ENCODE measurements at regions not wholly inside any gene's neighbourhood (a gene's known extent, or its start where the extent isn't known, plus 50 kb on each side); places are given as distances from the start of the nearest gene placed in this dataset.

DNA sequence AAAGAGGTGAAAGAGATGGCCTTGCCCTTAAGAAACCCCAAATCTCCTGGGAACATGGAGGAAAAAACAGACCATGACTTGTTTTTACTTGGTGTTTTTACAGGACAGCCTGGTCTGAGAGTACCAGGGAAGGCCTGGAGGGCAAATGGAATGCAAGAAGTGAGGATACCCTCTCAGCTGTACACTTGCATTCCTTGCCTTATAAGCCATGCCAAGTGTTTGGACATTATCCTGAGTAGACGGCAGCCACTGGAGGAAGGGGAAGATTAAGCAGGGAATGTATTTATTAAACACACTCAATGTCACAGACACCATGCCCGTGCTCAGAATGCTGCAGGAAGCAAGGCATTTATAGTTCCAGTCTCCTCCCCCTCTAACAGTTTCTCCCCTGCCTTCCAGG lies 581.4 kb downstream of the CDK5RAP2 start:
- Histone ChIP-seq H3K9me3 (ENCODE audit: control insufficient read depth in 2 of 2, insufficient read depth in 1 of 2, low read length in 1 of 2) (no peaks in the 10 kb centered on the region), H3K27ac (ENCODE audit: low read depth in 1 of 2, low read length in 1 of 2) (no peak overlapping the region), H3K4me3 (ENCODE audit: low read length in 2 of 2) (no peak overlapping the region), H3K27me3 (ENCODE audit: control insufficient read depth in 2 of 2, insufficient read depth in 1 of 2, low read length in 1 of 2) (no peaks in the 10 kb centered on the region), H3K36me3 (ENCODE audit: control insufficient read depth in 2 of 2, insufficient read depth in 2 of 2, low read length in 1 of 2) (no peaks in the 10 kb centered on the region), H3K4me1 (ENCODE audit: control insufficient read depth in 2 of 2, insufficient read depth in 2 of 2, low read length in 2 of 2) (no peaks in the 10 kb centered on the region)
- DNase-seq (ENCODE audit: low read depth in 6 of 9, low spot score in 9 of 9) = no peak
- 65% methylated on average over 2 of the region's 2 CpGs for WGBS

DNA sequence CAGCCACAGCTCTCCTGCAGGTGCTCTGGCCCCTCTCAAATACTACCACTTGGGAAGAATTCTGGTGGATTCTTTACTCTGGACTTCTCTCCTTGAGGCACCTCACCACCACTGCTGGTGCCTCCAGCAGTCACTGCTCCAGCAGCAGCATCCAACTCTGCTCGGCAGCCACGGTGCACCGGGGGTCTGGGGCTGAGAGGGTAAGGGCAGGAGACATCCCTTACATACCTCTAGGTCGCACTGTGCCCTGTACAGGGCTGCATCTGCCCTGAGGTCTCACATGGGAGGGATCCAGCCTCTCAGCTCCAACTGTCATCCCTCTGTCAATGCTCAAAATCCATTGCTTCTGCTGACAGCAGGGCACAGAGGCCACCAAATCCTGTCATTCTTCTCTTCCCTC lies 588.2 kb downstream of the CDK5RAP2 start:
- WGBS = 79% methylated on average over 4 of the region's 4 CpGs
- no peak overlapping the region for H3K27ac ChIP-seq (ENCODE audit: low read depth in 1 of 2, low read length in 1 of 2)
- no peak overlapping the region for H3K4me3 ChIP-seq (ENCODE audit: low read length in 2 of 2)
- no peaks in the 10 kb centered on the region for H3K27me3 ChIP-seq (ENCODE audit: control insufficient read depth in 2 of 2, insufficient read depth in 1 of 2, low read length in 1 of 2)
- H3K9me3 ChIP-seq (ENCODE audit: control insufficient read depth in 2 of 2, insufficient read depth in 1 of 2, low read length in 1 of 2) = peaks cover 0 to 1% of the 10 kb centered on the region in 2 donors
- no peaks in the 10 kb centered on the region for H3K36me3 ChIP-seq (ENCODE audit: control insufficient read depth in 2 of 2, insufficient read depth in 2 of 2, low read length in 1 of 2)
- no peak for DNase-seq (ENCODE audit: low read depth in 6 of 9, low spot score in 9 of 9)
- no peaks in the 10 kb centered on the region for H3K4me1 ChIP-seq (ENCODE audit: control insufficient read depth in 2 of 2, insufficient read depth in 2 of 2, low read length in 2 of 2)

DNA sequence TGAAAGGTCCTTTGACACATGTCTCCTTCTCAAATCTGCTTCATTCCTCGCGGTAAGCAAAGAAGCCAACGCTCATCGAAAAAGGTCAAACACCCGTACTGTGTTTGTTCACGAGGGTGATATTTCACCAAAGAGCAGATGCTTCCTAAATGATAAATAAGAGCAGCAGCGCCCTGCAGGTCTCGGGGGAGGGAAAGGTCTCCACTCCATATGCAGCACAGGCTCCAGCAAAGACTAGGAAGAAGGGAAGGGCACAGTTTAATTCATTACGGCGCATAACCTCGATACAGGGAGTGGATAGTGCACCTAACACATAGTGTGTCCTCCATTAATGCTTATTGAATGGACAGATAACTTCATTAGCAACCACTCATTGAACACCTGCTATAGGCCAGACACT lies 593.3 kb downstream of the CDK5RAP2 start:
- DNase-seq (ENCODE audit: low read depth in 6 of 9, low spot score in 9 of 9) = no peak
- Histone ChIP-seq H3K36me3 (ENCODE audit: control insufficient read depth in 2 of 2, insufficient read depth in 2 of 2, low read length in 1 of 2) (no peaks in the 10 kb centered on the region), H3K27me3 (ENCODE audit: control insufficient read depth in 2 of 2, insufficient read depth in 1 of 2, low read length in 1 of 2) (no peaks in the 10 kb centered on the region), H3K27ac (ENCODE audit: low read depth in 1 of 2, low read length in 1 of 2) (no peak overlapping the region), H3K4me3 (ENCODE audit: low read length in 2 of 2) (no peak overlapping the region), H3K9me3 (ENCODE audit: control insufficient read depth in 2 of 2, insufficient read depth in 1 of 2, low read length in 1 of 2) (no peaks in the 10 kb centered on the region), H3K4me1 (ENCODE audit: control insufficient read depth in 2 of 2, insufficient read depth in 2 of 2, low read length in 2 of 2) (no peaks in the 10 kb centered on the region)
- WGBS = 92% methylated on average over 11 of the region's 11 CpGs

DNA sequence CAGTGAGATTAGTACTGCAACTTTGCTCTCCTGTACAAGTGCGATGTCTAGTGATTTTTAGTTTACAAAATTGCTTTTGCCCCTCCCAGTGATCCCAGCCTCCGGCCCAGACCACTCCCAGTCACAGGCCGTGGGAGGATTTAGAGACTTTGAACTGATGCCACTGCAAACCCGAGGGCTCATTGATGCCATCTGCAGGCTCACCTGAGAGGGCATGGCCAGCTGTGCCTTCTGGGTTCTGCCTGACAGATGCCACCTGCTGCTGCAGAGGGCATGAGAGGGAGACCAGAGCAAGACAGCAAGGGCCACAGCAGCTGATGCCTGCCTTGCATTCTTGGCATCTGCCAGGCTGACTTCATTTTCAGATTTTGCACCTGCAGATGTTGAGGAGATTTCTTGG lies 593.8 kb downstream of the CDK5RAP2 start:
- H3K4me3 ChIP-seq (ENCODE audit: low read length in 2 of 2) = no peak overlapping the region
- H3K4me1 ChIP-seq (ENCODE audit: control insufficient read depth in 2 of 2, insufficient read depth in 2 of 2, low read length in 2 of 2) = no peaks in the 10 kb centered on the region
- DNase-seq (ENCODE audit: low read depth in 6 of 9, low spot score in 9 of 9) = no peak
- no peaks in the 10 kb centered on the region for H3K27me3 ChIP-seq (ENCODE audit: control insufficient read depth in 2 of 2, insufficient read depth in 1 of 2, low read length in 1 of 2)
- H3K27ac ChIP-seq (ENCODE audit: low read depth in 1 of 2, low read length in 1 of 2) = no peak overlapping the region
- no peaks in the 10 kb centered on the region for H3K9me3 ChIP-seq (ENCODE audit: control insufficient read depth in 2 of 2, insufficient read depth in 1 of 2, low read length in 1 of 2)
- WGBS = 67% methylated on average over 4 of the region's 4 CpGs
- no peaks in the 10 kb centered on the region for H3K36me3 ChIP-seq (ENCODE audit: control insufficient read depth in 2 of 2, insufficient read depth in 2 of 2, low read length in 1 of 2)

DNA sequence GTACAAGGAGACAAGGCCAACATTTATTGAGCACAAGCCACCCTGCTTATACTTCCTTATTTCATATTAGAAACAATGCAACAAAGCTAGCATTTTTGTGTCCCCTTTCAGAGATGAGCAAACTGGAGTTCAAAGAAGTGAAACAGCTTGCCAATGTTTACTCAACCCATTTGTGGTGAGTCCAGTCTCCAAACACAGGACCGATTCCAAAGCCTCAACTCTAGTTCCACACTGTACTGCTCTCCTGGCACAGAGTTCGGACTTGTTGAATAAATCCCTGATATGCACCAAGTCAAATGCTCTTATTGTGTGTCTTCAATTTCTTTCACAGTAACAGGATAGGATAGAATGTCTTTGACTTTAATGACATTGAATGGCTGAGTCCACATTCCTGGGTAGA lies 604.8 kb upstream of the BRINP1 start:
- no peak for DNase-seq (ENCODE audit: low read depth in 6 of 9, low spot score in 9 of 9)
- H3K4me3 ChIP-seq (ENCODE audit: low read length in 2 of 2) = no peak overlapping the region
- H3K27ac ChIP-seq (ENCODE audit: low read depth in 1 of 2, low read length in 1 of 2) = no peak overlapping the region
- no peaks in the 10 kb centered on the region for H3K27me3 ChIP-seq (ENCODE audit: control insufficient read depth in 2 of 2, insufficient read depth in 1 of 2, low read length in 1 of 2)
- no peaks in the 10 kb centered on the region for H3K4me1 ChIP-seq (ENCODE audit: control insufficient read depth in 2 of 2, insufficient read depth in 2 of 2, low read length in 2 of 2)
- H3K9me3 ChIP-seq (ENCODE audit: control insufficient read depth in 2 of 2, insufficient read depth in 1 of 2, low read length in 1 of 2) = no peaks in the 10 kb centered on the region
- 92% methylated on average over 2 of the region's 2 CpGs for WGBS
- no peaks in the 10 kb centered on the region for H3K36me3 ChIP-seq (ENCODE audit: control insufficient read depth in 2 of 2, insufficient read depth in 2 of 2, low read length in 1 of 2)

DNA sequence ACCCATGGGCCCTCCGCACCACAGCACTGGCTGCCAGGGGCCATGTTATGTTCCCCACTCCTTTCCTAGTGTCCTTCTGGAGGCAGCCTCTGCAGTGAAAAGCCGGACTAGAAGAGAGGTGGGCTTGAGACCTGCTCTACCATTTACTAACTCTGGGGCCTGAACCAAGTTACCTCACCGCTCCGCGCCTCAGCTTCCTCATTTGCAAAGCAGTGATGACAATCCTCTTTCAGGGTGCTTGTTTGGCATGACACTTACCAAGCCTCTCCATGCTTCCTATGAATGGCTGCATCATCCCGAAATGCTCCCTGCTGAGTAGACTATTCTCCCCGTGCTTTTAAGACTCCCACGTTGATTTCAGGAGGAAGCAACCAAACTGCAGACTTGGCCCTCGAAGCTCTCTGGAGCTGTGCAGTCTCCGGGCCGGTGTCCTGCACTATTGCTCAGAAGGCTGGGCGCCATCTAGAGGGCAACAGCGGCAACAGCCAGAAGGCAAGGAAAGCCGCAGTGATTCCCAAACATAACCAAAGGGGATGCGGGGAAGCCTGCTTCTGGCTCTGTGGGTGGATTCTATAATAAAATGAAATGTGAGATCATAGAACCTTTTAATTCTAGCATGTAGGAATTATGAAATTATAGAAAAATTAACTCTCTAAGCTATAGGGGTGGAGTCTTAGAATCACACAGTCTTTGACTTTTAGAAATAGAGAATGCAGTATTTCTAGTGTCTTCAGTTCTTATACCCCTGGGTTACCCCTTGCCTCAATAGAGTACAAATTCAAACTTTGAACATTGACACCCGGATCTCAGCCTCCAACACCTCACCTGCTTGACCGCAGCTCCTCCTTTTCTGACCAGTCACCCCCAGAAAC lies 599.8 kb upstream of the BRINP1 start:
- 32% methylated on average over 17 of the region's 17 CpGs for WGBS
- Histone ChIP-seq H3K27ac (ENCODE audit: low read depth in 1 of 2, low read length in 1 of 2) (no peak overlapping the region), H3K4me1 (ENCODE audit: control insufficient read depth in 2 of 2, insufficient read depth in 2 of 2, low read length in 2 of 2) (no peaks in the 10 kb centered on the region), H3K9me3 (ENCODE audit: control insufficient read depth in 2 of 2, insufficient read depth in 1 of 2, low read length in 1 of 2) (no peaks in the 10 kb centered on the region), H3K36me3 (ENCODE audit: control insufficient read depth in 2 of 2, insufficient read depth in 2 of 2, low read length in 1 of 2) (no peaks in the 10 kb centered on the region), H3K27me3 (ENCODE audit: control insufficient read depth in 2 of 2, insufficient read depth in 1 of 2, low read length in 1 of 2) (no peaks in the 10 kb centered on the region), H3K4me3 (ENCODE audit: low read length in 2 of 2) (no peak overlapping the region)
- DNase-seq (ENCODE audit: low read depth in 6 of 9, low spot score in 9 of 9) = peak in 4 of 9 donors; percentile 10 to 43 (median 23)

DNA sequence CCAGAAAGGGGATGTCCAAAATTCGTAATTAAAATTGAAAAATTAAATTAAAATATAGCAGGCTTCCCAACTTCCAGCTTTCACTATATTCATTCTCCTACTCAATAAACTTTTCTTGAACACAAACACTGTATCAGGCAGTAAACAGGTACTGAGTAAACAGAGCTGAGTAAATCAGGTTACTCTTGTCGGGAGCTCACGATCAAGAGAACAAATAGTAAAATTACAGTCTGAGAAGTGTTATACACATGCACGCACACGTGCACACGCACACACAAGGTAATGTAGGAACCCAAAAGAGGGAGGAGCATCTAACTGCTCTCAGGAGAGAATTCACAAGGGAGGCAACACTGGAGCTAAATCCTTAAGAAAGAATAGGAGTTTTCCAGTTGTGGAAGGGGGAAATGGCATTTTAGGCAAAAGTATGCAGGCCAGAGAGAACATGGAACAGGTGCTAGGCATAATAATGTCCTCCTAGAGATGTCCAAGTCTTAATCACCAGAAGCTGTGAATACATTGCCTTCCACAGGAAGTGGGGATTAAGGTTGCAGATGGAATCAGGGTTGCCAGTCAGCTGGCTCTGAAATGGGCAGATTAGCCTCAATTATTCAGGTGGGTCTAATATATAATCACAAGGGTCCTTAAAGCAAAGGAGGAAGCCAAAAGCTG lies 598.8 kb upstream of the BRINP1 start:
- no peak overlapping the region for H3K27ac ChIP-seq (ENCODE audit: low read depth in 1 of 2, low read length in 1 of 2)
- DNase-seq (ENCODE audit: low read depth in 6 of 9, low spot score in 9 of 9) = no peak
- no peaks in the 10 kb centered on the region for H3K4me1 ChIP-seq (ENCODE audit: control insufficient read depth in 2 of 2, insufficient read depth in 2 of 2, low read length in 2 of 2)
- H3K36me3 ChIP-seq (ENCODE audit: control insufficient read depth in 2 of 2, insufficient read depth in 2 of 2, low read length in 1 of 2) = no peaks in the 10 kb centered on the region
- no peaks in the 10 kb centered on the region for H3K9me3 ChIP-seq (ENCODE audit: control insufficient read depth in 2 of 2, insufficient read depth in 1 of 2, low read length in 1 of 2)
- H3K4me3 ChIP-seq (ENCODE audit: low read length in 2 of 2) = no peak overlapping the region
- WGBS = 88% methylated on average over 6 of the region's 6 CpGs
- H3K27me3 ChIP-seq (ENCODE audit: control insufficient read depth in 2 of 2, insufficient read depth in 1 of 2, low read length in 1 of 2) = no peaks in the 10 kb centered on the region

DNA sequence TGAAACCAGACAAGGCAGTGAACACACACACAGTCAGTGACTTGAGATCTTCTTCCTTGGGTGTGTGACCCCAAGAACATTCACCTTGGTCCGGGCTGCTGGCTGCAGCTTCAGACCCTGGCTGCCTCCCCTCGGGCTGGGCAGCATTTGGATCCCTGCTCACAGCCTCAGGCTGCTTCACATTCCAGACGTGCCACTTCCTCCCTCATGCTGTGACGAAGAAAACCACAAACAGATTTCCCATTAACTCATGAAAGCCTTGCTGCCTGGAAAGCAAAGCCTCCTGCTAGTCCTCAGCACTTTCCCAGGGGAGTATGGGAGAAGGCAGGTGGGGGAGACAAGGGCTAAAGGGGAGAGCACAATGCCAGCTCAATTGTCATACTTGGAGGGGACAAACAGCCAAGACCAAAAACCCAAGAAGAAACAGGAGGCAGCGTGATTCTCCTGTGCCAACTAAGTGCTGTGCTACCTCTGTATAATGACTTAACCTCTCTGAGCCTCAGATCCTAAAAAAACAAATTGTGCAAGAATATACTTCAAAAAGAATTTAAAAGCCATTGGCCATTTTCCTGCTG lies 594.6 kb upstream of the BRINP1 start:
- DNase-seq (ENCODE audit: low read depth in 6 of 9, low spot score in 9 of 9) = no peak
- 10% methylated on average over 5 of the region's 5 CpGs for WGBS
- H3K4me1 ChIP-seq (ENCODE audit: control insufficient read depth in 2 of 2, insufficient read depth in 2 of 2, low read length in 2 of 2) = no peaks in the 10 kb centered on the region
- no peaks in the 10 kb centered on the region for H3K9me3 ChIP-seq (ENCODE audit: control insufficient read depth in 2 of 2, insufficient read depth in 1 of 2, low read length in 1 of 2)
- no peaks in the 10 kb centered on the region for H3K36me3 ChIP-seq (ENCODE audit: control insufficient read depth in 2 of 2, insufficient read depth in 2 of 2, low read length in 1 of 2)
- H3K4me3 ChIP-seq (ENCODE audit: low read length in 2 of 2) = no peak overlapping the region
- H3K27ac ChIP-seq (ENCODE audit: low read depth in 1 of 2, low read length in 1 of 2) = no peak overlapping the region
- H3K27me3 ChIP-seq (ENCODE audit: control insufficient read depth in 2 of 2, insufficient read depth in 1 of 2, low read length in 1 of 2) = no peaks in the 10 kb centered on the region

DNA sequence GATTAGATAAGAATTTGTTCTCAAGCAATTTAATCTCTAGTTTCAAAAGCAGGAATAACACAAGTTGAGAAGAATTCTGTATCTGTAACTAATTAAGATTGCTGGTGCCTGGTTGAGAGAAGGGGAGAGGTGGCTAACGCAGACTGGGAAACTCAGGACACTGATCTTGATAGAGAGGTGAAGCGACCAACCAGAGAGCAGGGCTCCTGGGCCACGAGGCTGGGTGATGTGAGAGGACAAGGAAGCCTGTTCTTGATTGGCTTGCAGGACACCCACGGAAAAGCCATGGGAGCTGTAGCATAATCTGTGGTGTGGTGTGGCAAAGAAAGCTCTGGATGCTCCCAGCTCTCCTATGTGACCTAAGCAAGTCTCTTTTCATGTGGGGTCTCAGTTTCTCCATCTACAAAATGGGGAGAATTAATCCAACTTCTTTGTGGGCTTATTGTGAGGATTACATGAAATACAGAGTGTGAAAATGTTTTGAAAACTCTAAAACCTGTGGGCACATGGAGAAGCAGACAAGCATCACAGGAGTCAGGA lies 594.1 kb upstream of the BRINP1 start:
- H3K27ac ChIP-seq (ENCODE audit: low read depth in 1 of 2, low read length in 1 of 2) = no peak overlapping the region
- H3K27me3 ChIP-seq (ENCODE audit: control insufficient read depth in 2 of 2, insufficient read depth in 1 of 2, low read length in 1 of 2) = no peaks in the 10 kb centered on the region
- H3K9me3 ChIP-seq (ENCODE audit: control insufficient read depth in 2 of 2, insufficient read depth in 1 of 2, low read length in 1 of 2) = no peaks in the 10 kb centered on the region
- no peak for DNase-seq (ENCODE audit: low read depth in 6 of 9, low spot score in 9 of 9)
- no peaks in the 10 kb centered on the region for H3K4me1 ChIP-seq (ENCODE audit: control insufficient read depth in 2 of 2, insufficient read depth in 2 of 2, low read length in 2 of 2)
- 50% methylated on average over 4 of the region's 4 CpGs for WGBS
- H3K4me3 ChIP-seq (ENCODE audit: low read length in 2 of 2) = no peak overlapping the region
- no peaks in the 10 kb centered on the region for H3K36me3 ChIP-seq (ENCODE audit: control insufficient read depth in 2 of 2, insufficient read depth in 2 of 2, low read length in 1 of 2)

Data from thymus (tissue), 11 donors.